GDM1 (cell line): ENCODE measurements at regions not wholly inside any gene's neighbourhood (a gene's known extent, or its start where the extent isn't known, plus 50 kb on each side); places are given as distances from the start of the nearest gene placed in this dataset.

Experiments used
- DNase-seq: peaks from one replicate; lab custom pipeline; 2025; lab: John Stamatoyannopoulos, UW

- DNase-seq = no peak
Measured at GRCh38 chr18:22355598-22355997, 62.1 kb downstream of the CTAGE1 start.

- DNase-seq = no peak
Measured at GRCh38 chr18:22355069-22355468, 62.6 kb downstream of the CTAGE1 start.

GRCh38 chr18:22349966-22350365 is 67.7 kb downstream of the CTAGE1 start:
- no peak for DNase-seq

- no peak for DNase-seq
Measured at GRCh38 chr18:22349317-22349898, 68.3 kb downstream of the CTAGE1 start.

- no peak for DNase-seq
Measured at GRCh38 chr18:22348521-22349316, 69.0 kb downstream of the CTAGE1 start.

- DNase-seq = no peak
Measured at GRCh38 chr18:22347606-22348511, 69.9 kb downstream of the CTAGE1 start.

GRCh38 chr18:22346953-22347605 is 70.6 kb downstream of the CTAGE1 start:
- no peak for DNase-seq

- DNase-seq = peak; percentile 30
Measured at GRCh38 chr18:22346401-22346952, 71.2 kb downstream of the CTAGE1 start.

GRCh38 chr18:22345718-22346117 is 72.0 kb downstream of the CTAGE1 start:
- DNase-seq = no peak

- no peak for DNase-seq
Measured at GRCh38 chr18:22344908-22345670, 72.6 kb downstream of the CTAGE1 start.

- DNase-seq = no peak
Measured at GRCh38 chr18:22344445-22344844, 73.3 kb downstream of the CTAGE1 start.

GRCh38 chr18:22343613-22344012 is 74.1 kb downstream of the CTAGE1 start:
- DNase-seq = no peak

GRCh38 chr18:22342625-22343024 is 75.1 kb downstream of the CTAGE1 start:
- DNase-seq = no peak

- no peak for DNase-seq
Measured at GRCh38 chr18:22340331-22340730, 77.4 kb downstream of the CTAGE1 start.

GRCh38 chr18:22339913-22340312 is 77.8 kb downstream of the CTAGE1 start:
- no peak for DNase-seq

- no peak for DNase-seq
Measured at GRCh38 chr18:22337833-22338232, 79.9 kb downstream of the CTAGE1 start.

- no peak for DNase-seq
Measured at GRCh38 chr18:22337306-22337705, 80.4 kb downstream of the CTAGE1 start.

- DNase-seq = no peak
Measured at GRCh38 chr18:22336406-22336805, 81.3 kb downstream of the CTAGE1 start.

- DNase-seq = no peak
Measured at GRCh38 chr18:22335731-22336198, 82.0 kb downstream of the CTAGE1 start.

- no peak for DNase-seq
Measured at GRCh38 chr18:22334567-22334966, 83.1 kb downstream of the CTAGE1 start.

GRCh38 chr18:22332590-22332989 is 85.1 kb downstream of the CTAGE1 start:
- no peak for DNase-seq
